WI38 (cell line): ENCODE measurements at regions not wholly inside any gene's neighbourhood (a gene's known extent, or its start where the extent isn't known, plus 50 kb on each side); places are given as distances from the start of the nearest gene placed in this dataset.

Source experiments
- H3K4me3 ChIP-seq: 2 replicates; pipeline ENCODE4 v1.5.1; 2011; ENCODE audit warnings: low read depth, mild to moderate bottlenecking, control low read depth, low read length
- TF ChIP-seq, protein P1 (sequence below): IDR thresholded peaks from 2 replicates; pipeline ENCODE4 v1.5.1; 2012; ENCODE audit warnings: low read depth, mild to moderate bottlenecking, control low read depth, low read length

- TF ChIP-seq, protein P1, sequence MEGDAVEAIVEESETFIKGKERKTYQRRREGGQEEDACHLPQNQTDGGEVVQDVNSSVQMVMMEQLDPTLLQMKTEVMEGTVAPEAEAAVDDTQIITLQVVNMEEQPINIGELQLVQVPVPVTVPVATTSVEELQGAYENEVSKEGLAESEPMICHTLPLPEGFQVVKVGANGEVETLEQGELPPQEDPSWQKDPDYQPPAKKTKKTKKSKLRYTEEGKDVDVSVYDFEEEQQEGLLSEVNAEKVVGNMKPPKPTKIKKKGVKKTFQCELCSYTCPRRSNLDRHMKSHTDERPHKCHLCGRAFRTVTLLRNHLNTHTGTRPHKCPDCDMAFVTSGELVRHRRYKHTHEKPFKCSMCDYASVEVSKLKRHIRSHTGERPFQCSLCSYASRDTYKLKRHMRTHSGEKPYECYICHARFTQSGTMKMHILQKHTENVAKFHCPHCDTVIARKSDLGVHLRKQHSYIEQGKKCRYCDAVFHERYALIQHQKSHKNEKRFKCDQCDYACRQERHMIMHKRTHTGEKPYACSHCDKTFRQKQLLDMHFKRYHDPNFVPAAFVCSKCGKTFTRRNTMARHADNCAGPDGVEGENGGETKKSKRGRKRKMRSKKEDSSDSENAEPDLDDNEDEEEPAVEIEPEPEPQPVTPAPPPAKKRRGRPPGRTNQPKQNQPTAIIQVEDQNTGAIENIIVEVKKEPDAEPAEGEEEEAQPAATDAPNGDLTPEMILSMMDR: no peak
- H3K4me3 ChIP-seq: no peak overlapping the region
Measured at GRCh38 chr2:120991441-120991840, 255.8 kb downstream of the GLI2 start.

DNA sequence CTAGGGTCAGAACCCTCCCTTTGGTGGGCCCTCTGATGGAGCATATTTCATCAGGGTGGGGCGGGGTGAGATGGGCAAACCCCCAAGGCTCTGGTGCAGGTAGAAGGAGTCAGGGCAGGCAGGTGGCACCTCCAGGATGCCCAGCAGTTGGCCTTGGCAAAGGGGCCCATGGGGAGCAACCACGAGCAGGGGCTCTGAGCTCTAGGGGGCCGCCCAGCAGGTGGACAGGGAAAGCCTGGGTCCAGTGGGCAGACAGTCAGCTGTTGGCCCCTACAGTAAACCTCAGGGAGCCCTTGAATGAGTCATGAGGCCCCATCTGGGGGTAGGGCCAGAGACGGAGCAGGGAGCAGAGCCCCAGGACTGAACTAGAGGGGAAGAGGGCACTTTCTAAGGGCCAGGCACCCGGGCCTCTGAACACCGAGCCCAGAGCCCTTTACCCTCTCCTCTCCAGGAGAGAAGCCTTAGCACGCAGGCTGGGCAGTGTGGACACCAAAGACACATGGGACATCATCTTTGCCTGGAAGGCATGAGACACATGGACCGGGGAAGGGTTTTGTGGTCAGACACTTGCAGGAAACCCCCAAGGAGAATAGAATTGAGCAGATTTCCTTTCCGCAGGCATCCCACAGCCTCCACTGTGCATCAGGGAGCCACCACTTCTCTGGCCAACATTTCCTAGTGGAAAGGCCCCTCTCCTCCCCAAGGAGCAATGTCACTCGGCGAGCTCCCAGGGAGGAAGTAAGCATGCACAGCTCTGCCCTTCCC lies 257.3 kb downstream of the GLI2 start:
- TF ChIP-seq, protein P1: no peak

GRCh38 chr2:120993661-120994060 lies 258.0 kb downstream of the GLI2 start:
- H3K4me3 ChIP-seq: no peak overlapping the region
- TF ChIP-seq, protein P1: no peak

More for the DNA sequence above, 257.3 kb downstream of the GLI2 start:
- H3K4me3 ChIP-seq: no peak overlapping the region

GRCh38 chr2:120994301-120994995 lies 258.8 kb downstream of the GLI2 start:
- TF ChIP-seq, protein P1: no peak
- no peak overlapping the region for H3K4me3 ChIP-seq

DNA sequence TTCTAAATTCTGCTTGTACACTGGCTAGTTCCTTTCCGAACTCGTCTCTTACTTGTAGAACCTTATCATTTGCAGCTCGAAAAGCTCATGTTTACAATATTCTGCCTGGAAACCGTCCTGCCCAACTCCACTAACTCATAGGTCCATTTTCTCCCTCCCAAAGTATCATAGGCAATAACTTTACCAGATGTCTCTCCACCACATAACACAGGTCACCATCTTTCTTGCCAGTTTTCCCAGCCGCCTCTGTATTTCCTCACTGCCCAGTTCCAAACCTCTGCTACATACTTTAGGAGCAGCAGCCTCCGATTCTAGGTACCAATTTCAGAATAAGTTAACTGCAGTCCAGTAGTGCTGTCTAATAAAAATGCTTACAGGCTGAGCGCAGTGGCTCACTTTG lies 259.5 kb downstream of the GLI2 start:
- no peak overlapping the region for H3K4me3 ChIP-seq
- TF ChIP-seq, protein P1: no peak

DNA sequence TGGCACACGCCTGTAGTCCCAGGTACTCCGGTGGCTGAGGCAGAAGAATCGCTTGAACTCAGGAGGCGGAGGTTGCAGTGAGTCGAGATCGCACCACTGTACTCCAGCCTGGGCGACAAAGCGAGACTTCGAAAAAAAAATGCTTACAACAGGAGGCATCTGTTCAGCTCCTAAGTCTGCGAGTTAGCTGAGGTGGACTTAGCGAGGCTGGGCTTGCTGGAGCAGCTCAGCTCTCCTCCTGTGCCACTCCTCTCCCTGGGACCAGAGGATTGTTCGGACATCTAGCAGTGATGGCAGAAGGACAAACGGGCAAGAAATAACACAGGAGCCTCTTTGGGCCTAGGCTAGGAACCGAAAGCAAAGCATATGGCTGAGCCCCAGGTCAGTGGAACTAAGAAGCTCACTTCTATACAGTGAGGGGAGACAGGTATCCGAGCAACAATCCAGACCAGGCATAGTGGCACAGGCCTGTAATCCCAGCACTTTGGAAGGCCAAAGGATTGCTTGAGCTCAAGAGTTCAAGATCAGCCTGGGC lies 260.1 kb downstream of the GLI2 start:
- TF ChIP-seq, protein P1: no peak

More for the DNA sequence above, 260.1 kb downstream of the GLI2 start:
- no peak overlapping the region for H3K4me3 ChIP-seq
